AG04449 (cell line): ENCODE measurements at regions not wholly inside any gene's neighbourhood (a gene's known extent, or its start where the extent isn't known, plus 50 kb on each side); places are given as distances from the start of the nearest gene placed in this dataset.

ENCODE experiments used
- CTCF ChIA-PET: fragments of 350-600 bp; formaldehyde crosslinking; extraction: SDS; loops from one replicate; lab custom pipeline; 2021; ENCODE audit warnings: antibody characterized with exemption; lab: Yijun Ruan, JAX
- POLR2A ChIA-PET: fragments of 400-600, 350-600 bp; formaldehyde crosslinking; extraction: SDS; loops from one replicate; lab custom pipeline; 2020; ENCODE audit warnings: antibody characterized with exemption, inconsistent platforms; lab: Yijun Ruan, JAX
- DNase-seq: peaks from one replicate; pipeline ENCODE4 v3.0.0-alpha.2; 2010; ENCODE audit warnings: low read depth, low spot score
- H3K4me3 ChIP-seq: 2 replicates; pipeline ENCODE4 v1.5.1; 2011; ENCODE audit warnings: low read depth, mild to moderate bottlenecking, control low read depth, low read length
- TF ChIP-seq, protein P1 (sequence below): IDR thresholded peaks from one replicate; pipeline ENCODE4 v1.5.1; 2011; ENCODE audit warnings: mild to moderate bottlenecking, moderate library complexity, low read length, control low read depth, inconsistent platforms; ENCODE audit not compliant: insufficient read depth; ENCODE audit errors: missing control alignments

DNA sequence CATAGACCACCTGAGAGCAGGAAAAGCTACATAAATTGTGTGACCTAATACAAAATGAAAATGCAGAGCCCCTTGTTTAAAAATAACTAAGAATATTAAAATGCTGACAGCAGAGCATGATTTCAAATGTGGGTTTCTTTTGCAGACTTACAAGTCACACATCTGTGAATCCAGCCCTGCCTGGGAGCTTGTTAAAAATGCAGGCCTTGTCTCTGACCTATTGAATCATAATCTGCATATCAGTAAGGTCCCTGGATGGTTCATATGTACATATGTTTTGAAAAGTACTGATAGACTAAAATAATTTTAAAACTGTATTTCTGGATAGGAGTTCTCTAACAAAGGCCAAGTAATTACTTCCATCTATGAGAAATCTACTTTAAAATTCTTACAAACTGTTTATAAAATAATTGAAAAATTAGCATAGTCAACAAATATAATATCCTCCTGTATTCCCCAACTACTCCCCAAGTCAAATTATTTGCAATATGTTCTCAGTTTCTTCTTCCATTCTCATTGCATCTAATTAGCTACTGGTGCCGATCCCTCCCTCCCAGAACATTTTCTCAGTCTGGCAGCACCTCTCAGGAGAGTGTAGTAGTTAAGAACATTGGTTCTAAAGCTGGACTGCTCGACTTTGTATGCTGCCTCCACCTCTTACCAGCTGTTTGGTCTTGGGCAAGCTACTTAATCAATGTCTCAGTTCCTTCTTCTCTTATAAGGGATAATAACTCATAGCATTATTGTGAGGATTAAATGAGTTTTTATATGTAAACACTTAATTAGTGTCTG is 1040.4 kb upstream of the CDH2 start:
- ChIA-PET CTCF (interaction anchor here (1.5 kb wide), 1 partner anchor 9 kb away, joined by 4 read pairs; no protein-coding TSS in a partner anchor), POLR2A (no interaction called here)
- no peak overlapping the region for H3K4me3 ChIP-seq
- no peak for DNase-seq
- TF ChIP-seq, protein P1, sequence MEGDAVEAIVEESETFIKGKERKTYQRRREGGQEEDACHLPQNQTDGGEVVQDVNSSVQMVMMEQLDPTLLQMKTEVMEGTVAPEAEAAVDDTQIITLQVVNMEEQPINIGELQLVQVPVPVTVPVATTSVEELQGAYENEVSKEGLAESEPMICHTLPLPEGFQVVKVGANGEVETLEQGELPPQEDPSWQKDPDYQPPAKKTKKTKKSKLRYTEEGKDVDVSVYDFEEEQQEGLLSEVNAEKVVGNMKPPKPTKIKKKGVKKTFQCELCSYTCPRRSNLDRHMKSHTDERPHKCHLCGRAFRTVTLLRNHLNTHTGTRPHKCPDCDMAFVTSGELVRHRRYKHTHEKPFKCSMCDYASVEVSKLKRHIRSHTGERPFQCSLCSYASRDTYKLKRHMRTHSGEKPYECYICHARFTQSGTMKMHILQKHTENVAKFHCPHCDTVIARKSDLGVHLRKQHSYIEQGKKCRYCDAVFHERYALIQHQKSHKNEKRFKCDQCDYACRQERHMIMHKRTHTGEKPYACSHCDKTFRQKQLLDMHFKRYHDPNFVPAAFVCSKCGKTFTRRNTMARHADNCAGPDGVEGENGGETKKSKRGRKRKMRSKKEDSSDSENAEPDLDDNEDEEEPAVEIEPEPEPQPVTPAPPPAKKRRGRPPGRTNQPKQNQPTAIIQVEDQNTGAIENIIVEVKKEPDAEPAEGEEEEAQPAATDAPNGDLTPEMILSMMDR = no peak

GRCh38 chr18:29198834-29199233 is 1021.9 kb upstream of the CDH2 start:
- ChIA-PET CTCF (no interaction called here), POLR2A (no interaction called here)
- TF ChIP-seq, protein P1 = no peak
- no peak for DNase-seq
- H3K4me3 ChIP-seq = no peak overlapping the region

DNA sequence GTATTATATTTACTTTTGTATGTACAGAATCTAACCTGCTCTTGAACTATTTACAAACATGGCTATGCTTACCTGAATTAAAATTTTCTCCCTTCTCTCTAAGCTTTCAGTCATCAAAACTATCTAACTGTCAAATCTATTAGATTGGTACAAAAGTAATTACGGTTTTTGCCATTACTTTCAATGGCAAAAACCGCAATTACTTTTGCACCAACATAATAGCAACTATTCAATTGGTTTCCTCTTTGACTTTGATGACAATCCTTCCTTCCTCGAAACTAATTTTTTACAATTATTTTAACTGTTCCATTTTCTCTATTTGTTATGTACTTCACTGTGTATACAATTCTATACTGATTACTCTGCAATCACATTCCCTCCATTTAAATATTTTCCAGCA is 1019.4 kb upstream of the CDH2 start:
- no peak overlapping the region for H3K4me3 ChIP-seq
- ChIA-PET POLR2A (no interaction called here), CTCF (no interaction called here)
- DNase-seq = no peak
- TF ChIP-seq, protein P1 = no peak

- H3K4me3 ChIP-seq = no peak overlapping the region
- ChIA-PET CTCF (interaction anchor here (0.9 to 1.2 kb wide), 3 partner anchors 12 to 36 kb away, joined by 3 to 4 read pairs (median 3); no protein-coding TSS in a partner anchor), POLR2A (no interaction called here)
- no peak for DNase-seq
- TF ChIP-seq, protein P1 = peak; percentile 49
These were observed 1014.3 kb upstream of the CDH2 start for GRCh38 chr18:29191263-29191662.

GRCh38 chr18:29188760-29189159 is 1011.8 kb upstream of the CDH2 start:
- ChIA-PET POLR2A (no interaction called here), CTCF (no interaction called here)
- no peak for DNase-seq
- TF ChIP-seq, protein P1 = no peak
- H3K4me3 ChIP-seq = no peak overlapping the region

DNA sequence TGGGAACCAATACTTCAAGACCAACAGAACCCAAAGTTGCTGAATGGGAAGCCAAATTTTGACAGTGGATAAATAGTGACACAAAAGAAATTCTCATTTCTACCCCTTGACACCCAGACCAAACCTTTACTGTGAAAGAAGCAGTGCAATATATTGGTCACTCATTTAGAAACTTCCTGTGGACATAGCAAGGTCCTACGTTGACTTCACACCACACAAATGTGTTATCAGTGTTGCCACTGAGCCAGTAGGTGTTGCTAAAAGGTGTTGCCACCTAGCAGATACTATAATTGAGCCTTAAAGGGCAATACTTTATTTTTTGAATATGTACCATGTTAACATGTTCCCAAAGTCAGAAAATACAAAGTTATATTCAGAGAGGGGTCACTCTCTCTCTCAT is 1008.9 kb upstream of the CDH2 start:
- DNase-seq = no peak
- ChIA-PET POLR2A (no interaction called here), CTCF (no interaction called here)
- no peak overlapping the region for H3K4me3 ChIP-seq
- TF ChIP-seq, protein P1 = no peak
